GM21390 (cell line): ENCODE measurements at regions not wholly inside any gene's neighbourhood (a gene's known extent, or its start where the extent isn't known, plus 50 kb on each side); places are given as distances from the start of the nearest gene placed in this dataset.
"Not testable (repeated sequence)": the region's sequence is repeated elsewhere in the genome, so short reads cannot be mapped to it uniquely, and the experiment has no call there.

ENCODE experiments used
- ATAC-seq: cut with Tn5 transposase; IDR thresholded peaks from one replicate; pipeline ENCODE4 v1.9.1; 2021; ENCODE audit not compliant: unreplicated experiment

- not testable (repeated sequence) for ATAC-seq
These were observed 77.6 kb downstream of the HHIPL2 start for GRCh38 chr1:222470252-222470805.

- no peak for ATAC-seq
These were observed 81.6 kb downstream of the HHIPL2 start for GRCh38 chr1:222466150-222466865.

GRCh38 chr1:222465211-222466041 is 82.5 kb downstream of the HHIPL2 start:
- peak; percentile 88 for ATAC-seq

GRCh38 chr1:222464841-222465210 is 83.1 kb downstream of the HHIPL2 start:
- ATAC-seq: peak; percentile 24

GRCh38 chr1:222463059-222463730 is 84.7 kb downstream of the HHIPL2 start:
- ATAC-seq: no peak

- ATAC-seq: no peak
These were observed 85.3 kb downstream of the HHIPL2 start for GRCh38 chr1:222462601-222463000.

- ATAC-seq: no peak
These were observed 86.0 kb downstream of the HHIPL2 start for GRCh38 chr1:222461941-222462340.

- ATAC-seq: no peak
These were observed 88.3 kb downstream of the HHIPL2 start for GRCh38 chr1:222459652-222460051.

- no peak for ATAC-seq
These were observed 90.4 kb downstream of the HHIPL2 start for GRCh38 chr1:222457513-222457912.

- no peak for ATAC-seq
These were observed 90.8 kb downstream of the HHIPL2 start for GRCh38 chr1:222457084-222457483.

GRCh38 chr1:222455188-222455879 is 92.6 kb downstream of the HHIPL2 start:
- peak; percentile 99 for ATAC-seq

- no peak for ATAC-seq
These were observed 93.1 kb downstream of the HHIPL2 start for GRCh38 chr1:222454782-222455181.

- ATAC-seq: no peak
These were observed 93.7 kb downstream of the HHIPL2 start for GRCh38 chr1:222454186-222454585.

GRCh38 chr1:222452031-222452430 is 95.9 kb downstream of the HHIPL2 start:
- no peak for ATAC-seq

GRCh38 chr1:222443566-222443965 is 104.3 kb downstream of the HHIPL2 start:
- ATAC-seq: no peak

GRCh38 chr1:222441066-222441465 is 106.8 kb downstream of the HHIPL2 start:
- ATAC-seq: no peak

GRCh38 chr1:222424826-222425225 is 123.1 kb downstream of the HHIPL2 start:
- no peak for ATAC-seq

- no peak for ATAC-seq
These were observed 126.5 kb downstream of the HHIPL2 start for GRCh38 chr1:222421380-222421779.

GRCh38 chr1:222420633-222421032 is 127.3 kb downstream of the HHIPL2 start:
- ATAC-seq: no peak

GRCh38 chr1:222418654-222419053 is 129.2 kb downstream of the HHIPL2 start:
- ATAC-seq: no peak

- no peak for ATAC-seq
These were observed 130.6 kb downstream of the HHIPL2 start for GRCh38 chr1:222417264-222417663.
